ENCODE measurements at regions not wholly inside any gene's neighbourhood (a gene's known extent, or its start where the extent isn't known, plus 50 kb on each side); places are given as distances from the start of the nearest gene placed in this dataset.

GRCh38 chr20:40848526-40848925 lies 159.5 kb upstream of the MAFB start:
- no peak for TF ChIP-seq CTCF (IDR thresholded peaks at IDR 0.05 in 8 of 11, conservative IDR thresholded peaks at IDR 0.05 in 3 of 11)
- no peak for TF ChIP-seq POLR2A (IDR thresholded peaks at IDR 0.05)

Measured in spleen (tissue), 7 donors.